HepG2 (cell line): ENCODE measurements at regions not wholly inside any gene's neighbourhood (a gene's known extent, or its start where the extent isn't known, plus 50 kb on each side); places are given as distances from the start of the nearest gene placed in this dataset.
A peak's percentile ranks its signal among the peaks of the same experiment; 100 is the strongest.

ENCODE experiments used
- ATAC-seq: fragments of 200-7000 bp; cut with Tn5 transposase; 3 replicates; pipeline ENCODE4 v1.9.1; 2020; ENCODE audit warnings: mild to moderate bottlenecking, moderate library complexity
- BruUV-seq: library from RNA; stranded (reverse); fragments of 400-500 nt; replicated peaks from 2 replicates; lab custom pipeline; 2021; lab: Mats Ljungman, UMichigan
- CTCF ChIA-PET: fragments of 300-600 bp; formaldehyde crosslinking; extraction: SDS; loops from one replicate; lab custom pipeline; 2021; ENCODE audit warnings: low total read pairs, inconsistent platforms, low intra/inter-chr PET ratio; lab: Yijun Ruan, JAX
- POLR2A ChIA-PET: fragments of 350-600 bp; sonication (Branson Sonifier 250); formaldehyde crosslinking; loops from one replicate; lab custom pipeline; 2020; ENCODE audit warnings: antibody characterized with exemption, inconsistent platforms; lab: Yijun Ruan, JAX
- DNase-seq: peaks from one replicate; pipeline ENCODE4 v3.0.0-alpha.2; 2015; ENCODE audit warnings: low spot score
- FAIRE-seq: peaks from 3 replicates; lab custom pipeline; 2011; peaks lifted over from hg19 to GRCh38; lab: Jason Lieb, UNC
- H2AFZ ChIP-seq: one replicate; pipeline ENCODE4 v1.6.1; 2011; ENCODE audit warnings: low read length, inconsistent platforms
- H3K27ac ChIP-seq: fragments of 300-600 bp; 3 replicates; pipeline ENCODE4 v1.8.0; 2011; ENCODE audit warnings: mixed run types, mild to moderate bottlenecking, mixed read lengths, low read length, inconsistent platforms; ENCODE audit not compliant: insufficient read depth; ENCODE audit errors: extremely low read length
- H3K27me3 ChIP-seq, 2 experiments: fragments of 200-600 bp in 1 of 2; 2 replicates in 1 of 2; 3 replicates in 1 of 2; pipeline versions ENCODE4 v1.6.0 to v1.8.0; 2011; ENCODE audit warnings: low read length in 2 of 2, mild to moderate bottlenecking in 2 of 2, moderate library complexity in 2 of 2, inconsistent platforms in 1 of 2; ENCODE audit not compliant: insufficient read depth in 2 of 2, control insufficient read depth in 1 of 2
- H3K36me3 ChIP-seq, 2 experiments: fragments of 200-600 bp in 1 of 2; replicated peaks in 1 of 2; 2 replicates in 1 of 2; 3 replicates in 1 of 2; pipeline versions ENCODE4 v1.5.1 to v1.8.0; 2011; ENCODE audit warnings: low read length in 2 of 2, inconsistent platforms in 1 of 2; ENCODE audit not compliant: insufficient read depth in 2 of 2, control insufficient read depth in 1 of 2
- H3K4me1 ChIP-seq: 2 replicates; pipeline ENCODE4 v1.5.1; 2012; ENCODE audit warnings: low read length, inconsistent platforms; ENCODE audit not compliant: insufficient read depth
- H3K4me2 ChIP-seq: 2 replicates; pipeline ENCODE4 v1.6.0; 2011; ENCODE audit warnings: low read depth, low read length, inconsistent platforms
- H3K4me3 ChIP-seq, 3 experiments: fragments of 200-600 bp in 1 of 3; sonication (generic), shearing (Covaris generic) in 1 of 3; replicated peaks in 1 of 3; 2 replicates each; pipeline ENCODE4 v1.5.1; 2011 to 2016; ENCODE audit warnings: low read length in 3 of 3, inconsistent platforms in 2 of 3, low read depth in 2 of 3, mild to moderate bottlenecking in 2 of 3, control low read depth in 1 of 3, mixed read lengths in 1 of 3; ENCODE audit not compliant: insufficient read depth in 1 of 3
- H3K79me2 ChIP-seq: one replicate; pipeline ENCODE4 v1.6.1; 2011; ENCODE audit warnings: low read length, inconsistent platforms; ENCODE audit not compliant: insufficient read depth
- H3K9ac ChIP-seq: 2 replicates; pipeline ENCODE4 v1.6.0; 2011; ENCODE audit warnings: mild to moderate bottlenecking, low read depth, low read length, inconsistent platforms; ENCODE audit not compliant: insufficient read depth
- H3K9me3 ChIP-seq: 2 replicates; pipeline ENCODE4 v1.5.1; 2012; ENCODE audit warnings: mild to moderate bottlenecking, low read length
- H4K20me1 ChIP-seq: 2 replicates; pipeline ENCODE4 v1.6.0; 2011; ENCODE audit warnings: inconsistent platforms, mild to moderate bottlenecking, low read length, moderate library complexity; ENCODE audit not compliant: insufficient read depth
- ARHGAP35 ChIP-seq: sonication (generic); formaldehyde crosslinking; IDR thresholded peaks from 2 replicates; pipeline ENCODE4 v1.9.0; 2022; ENCODE audit warnings: mild to moderate bottlenecking, inconsistent platforms, moderate library complexity, missing genetic modification reagents, borderline replicate concordance
- FOXO1 ChIP-seq: sonication (generic); formaldehyde crosslinking; IDR thresholded peaks from 2 replicates; pipeline ENCODE4 v1.4.0; 2020; ENCODE audit warnings: missing genetic modification reagents
- HNRNPK ChIP-seq: fragments of 200-400 bp; formaldehyde crosslinking; IDR thresholded peaks from 2 replicates; pipeline ENCODE4 v1.6.1; 2018; ENCODE audit warnings: low read length, low read depth, moderate library complexity, mild to moderate bottlenecking; ENCODE audit not compliant: poor library complexity, severe bottlenecking
- MED1 ChIP-seq: sonication (generic); formaldehyde crosslinking; IDR thresholded peaks from 2 replicates; pipeline ENCODE4 v1.4.0; 2020; ENCODE audit warnings: missing genetic modification reagents
- PCBP1 ChIP-seq: fragments of 200-400 bp; formaldehyde crosslinking; IDR thresholded peaks from 2 replicates; pipeline ENCODE4 v1.6.1; 2017; ENCODE audit warnings: mild to moderate bottlenecking, low read depth, low read length, borderline replicate concordance
- TEAD2 ChIP-seq: sonication (generic); formaldehyde crosslinking; IDR thresholded peaks from 2 replicates; pipeline ENCODE4 v1.9.0; 2021; ENCODE audit warnings: missing genetic modification reagents
- ZNF326 ChIP-seq: sonication (generic); formaldehyde crosslinking; IDR thresholded peaks from 2 replicates; pipeline ENCODE4 v1.4.0; 2020; ENCODE audit warnings: missing genetic modification reagents, borderline replicate concordance
- ZNF678 ChIP-seq: sonication (generic); formaldehyde crosslinking; IDR thresholded peaks from 2 replicates; pipeline ENCODE4 v1.4.0; 2020; ENCODE audit warnings: mild to moderate bottlenecking, missing genetic modification reagents
- ZNF891 ChIP-seq: sonication (generic); formaldehyde crosslinking; IDR thresholded peaks from 2 replicates; pipeline ENCODE4 v1.5.0; 2020; ENCODE audit warnings: mild to moderate bottlenecking, missing genetic modification reagents
- WGBS: methylation state at CpG from one replicate; pipeline ENCODE4 v1.1.6; 2017; ENCODE audit warnings: low lambda C conversion rate; 5-methylcytosine and 5-hydroxymethylcytosine counted together
- in situ Hi-C: cut with HindIII; loops from 2 replicates; pipeline ENCODE4 v1.10.0; 2017; ENCODE audit warnings: low pct_unique_long_range_greater_than_20kb; ENCODE audit not compliant: extremely low pct_ligation_motif_present
- intact Hi-C: fragments of 100-400 bp; cut with micrococcal nuclease; formaldehyde crosslinking; loops from one replicate; pipeline ENCODE4 v1.10.0; 2022; ENCODE audit not compliant: unreplicated experiment
- TF ChIP-seq, protein P1 (sequence below): sonication (generic); formaldehyde crosslinking; IDR thresholded peaks from 2 replicates; pipeline ENCODE4 v1.4.0; 2020; ENCODE audit warnings: low read depth, mild to moderate bottlenecking, missing genetic modification reagents
- TF ChIP-seq, protein P2 (sequence below): sonication (generic); formaldehyde crosslinking; IDR thresholded peaks from 2 replicates; pipeline ENCODE4 v1.4.0; 2020; ENCODE audit warnings: missing genetic modification reagents, borderline replicate concordance

DNA sequence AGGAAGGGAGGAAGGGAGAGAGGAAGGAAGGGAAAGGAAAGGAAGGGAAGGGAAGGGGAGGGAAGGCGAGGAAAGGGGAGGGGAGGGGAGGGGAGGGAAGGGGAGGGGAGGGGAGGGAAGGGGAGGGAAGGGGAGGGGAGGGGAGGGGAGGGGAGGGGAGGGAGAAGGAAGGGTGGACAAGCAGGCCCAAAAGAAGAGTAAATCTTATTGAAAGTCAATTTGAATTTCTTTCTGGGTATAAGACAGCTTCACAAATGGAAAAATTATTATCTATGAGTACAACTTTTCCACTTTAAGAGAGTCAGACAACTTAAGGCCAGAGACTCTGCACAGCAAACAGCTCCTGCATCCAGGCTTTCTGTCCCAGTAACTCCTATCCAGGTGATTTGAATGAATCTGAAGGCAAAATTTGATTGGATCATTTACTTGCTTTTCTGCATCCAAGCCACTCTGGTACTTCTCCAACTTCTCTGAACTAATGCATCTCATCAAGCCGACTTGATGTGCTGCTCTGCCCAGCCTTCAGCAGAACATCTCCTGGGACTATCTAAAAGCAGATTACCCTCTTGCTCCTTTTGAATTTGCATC lies 363.4 kb upstream of the KIF2A start:
- DNase-seq (no peak), FAIRE-seq (no peak), ATAC-seq (no peak)
- in situ Hi-C loops (loop anchor here (25.0 kb wide), 1 partner anchor 980 kb away; no protein-coding TSS in a partner anchor), intact Hi-C loops (no loop called here)
- H3K4me1 ChIP-seq: no peaks in the 10 kb centered on the region
- no peaks in the 10 kb centered on the region for H4K20me1 ChIP-seq
- no peak overlapping the region for H3K4me2 ChIP-seq
- H3K9ac ChIP-seq: no peak overlapping the region
- TF ChIP-seq ZNF678 (CRISPR knock-in tag) (no peak), ARHGAP35 (CRISPR knock-in tag) (no peak), ZNF326 (CRISPR knock-in tag) (no peak), HNRNPK (peak; percentile 95), MED1 (no peak), TEAD2 (CRISPR knock-in tag) (no peak), PCBP1 (0 out of 2 replicates have a peak, but pooled peaks have one; percentile 48), FOXO1 (no peak), ZNF891 (CRISPR knock-in tag) (no peak)
- TF ChIP-seq, protein P1, sequence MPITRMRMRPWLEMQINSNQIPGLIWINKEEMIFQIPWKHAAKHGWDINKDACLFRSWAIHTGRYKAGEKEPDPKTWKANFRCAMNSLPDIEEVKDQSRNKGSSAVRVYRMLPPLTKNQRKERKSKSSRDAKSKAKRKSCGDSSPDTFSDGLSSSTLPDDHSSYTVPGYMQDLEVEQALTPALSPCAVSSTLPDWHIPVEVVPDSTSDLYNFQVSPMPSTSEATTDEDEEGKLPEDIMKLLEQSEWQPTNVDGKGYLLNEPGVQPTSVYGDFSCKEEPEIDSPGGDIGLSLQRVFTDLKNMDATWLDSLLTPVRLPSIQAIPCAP: no peak
- TF ChIP-seq, protein P2, sequence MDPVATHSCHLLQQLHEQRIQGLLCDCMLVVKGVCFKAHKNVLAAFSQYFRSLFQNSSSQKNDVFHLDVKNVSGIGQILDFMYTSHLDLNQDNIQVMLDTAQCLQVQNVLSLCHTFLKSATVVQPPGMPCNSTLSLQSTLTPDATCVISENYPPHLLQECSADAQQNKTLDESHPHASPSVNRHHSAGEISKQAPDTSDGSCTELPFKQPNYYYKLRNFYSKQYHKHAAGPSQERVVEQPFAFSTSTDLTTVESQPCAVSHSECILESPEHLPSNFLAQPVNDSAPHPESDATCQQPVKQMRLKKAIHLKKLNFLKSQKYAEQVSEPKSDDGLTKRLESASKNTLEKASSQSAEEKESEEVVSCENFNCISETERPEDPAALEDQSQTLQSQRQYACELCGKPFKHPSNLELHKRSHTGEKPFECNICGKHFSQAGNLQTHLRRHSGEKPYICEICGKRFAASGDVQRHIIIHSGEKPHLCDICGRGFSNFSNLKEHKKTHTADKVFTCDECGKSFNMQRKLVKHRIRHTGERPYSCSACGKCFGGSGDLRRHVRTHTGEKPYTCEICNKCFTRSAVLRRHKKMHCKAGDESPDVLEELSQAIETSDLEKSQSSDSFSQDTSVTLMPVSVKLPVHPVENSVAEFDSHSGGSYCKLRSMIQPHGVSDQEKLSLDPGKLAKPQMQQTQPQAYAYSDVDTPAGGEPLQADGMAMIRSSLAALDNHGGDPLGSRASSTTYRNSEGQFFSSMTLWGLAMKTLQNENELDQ (CRISPR knock-in tag): no peak
- H2AFZ ChIP-seq: no peak overlapping the region
- WGBS: 0% methylated on average over 2 of the region's 2 CpGs
- H3K4me3 ChIP-seq: no peak overlapping the region
- H3K27ac ChIP-seq: no peak overlapping the region
- H3K79me2 ChIP-seq: no peaks in the 10 kb centered on the region
- ChIA-PET POLR2A (no interaction called here), CTCF (no interaction called here)
- no peaks in the 10 kb centered on the region for H3K36me3 ChIP-seq
- no peaks in the 10 kb centered on the region for H3K9me3 ChIP-seq
- peaks cover 0 to 6% of the 10 kb centered on the region in 2 experiments; a peak in 1 of 5 replicates for H3K27me3 ChIP-seq
- no TSS peak for BruUV-seq
